ENCODE measurements at regions not wholly inside any gene's neighbourhood (a gene's known extent, or its start where the extent isn't known, plus 50 kb on each side); places are given as distances from the start of the nearest gene placed in this dataset.

GRCh38 chr5:58056546-58056945 is 403.3 kb downstream of the PLK2 start:
- no TSS peak for BruUV-seq (replicated peaks)
- Mint-ChIP-seq H3K27ac (ENCODE audit: unreplicated experiment) (no peak overlapping the region), H3K4me3 (ENCODE audit: unreplicated experiment) (no peak overlapping the region), H3K27me3 (ENCODE audit: insufficient read depth, unreplicated experiment) (no peaks in the 10 kb centered on the region), H3K4me1 (ENCODE audit: low read depth, unreplicated experiment) (no peaks in the 10 kb centered on the region), H3K9me3 (ENCODE audit: unreplicated experiment) (no peaks in the 10 kb centered on the region), H3K36me3 (ENCODE audit: insufficient read depth, unreplicated experiment) (no peaks in the 10 kb centered on the region)
- intact Hi-C loops (cut with micrococcal nuclease; ENCODE audit: unreplicated experiment): no loop called here
- no peaks in the 10 kb centered on the region for H3K4me1 ChIP-seq
- no peaks in the 10 kb centered on the region for H3K36me3 ChIP-seq (ENCODE audit: control insufficient read depth, insufficient read depth, low read length)
- POLR2A ChIA-PET: no interaction called here
- H3K9me3 ChIP-seq: no peaks in the 10 kb centered on the region
- no peak for TF ChIP-seq CTCF (IDR thresholded peaks at IDR 0.05; ENCODE audit: insufficient read depth in 1 of 2, low read depth in 1 of 2, low read length in 1 of 2, severe bottlenecking in 1 of 2, unreplicated experiment in 1 of 2)
- no peak overlapping the region for H3K4me3 ChIP-seq (ENCODE audit: low read depth, low read length)
- no peaks in the 10 kb centered on the region for H3K27me3 ChIP-seq (replicated peaks; ENCODE audit: control insufficient read depth, insufficient read depth, low read length)
- no peak for DNase-seq
- CTCF ChIA-PET: no interaction called here

GRCh38 chr5:58054018-58054417 is 405.9 kb downstream of the PLK2 start:
- Mint-ChIP-seq H3K9me3 (ENCODE audit: unreplicated experiment) (no peaks in the 10 kb centered on the region), H3K4me3 (ENCODE audit: unreplicated experiment) (no peak overlapping the region), H3K4me1 (ENCODE audit: low read depth, unreplicated experiment) (no peaks in the 10 kb centered on the region), H3K27me3 (ENCODE audit: insufficient read depth, unreplicated experiment) (no peaks in the 10 kb centered on the region), H3K27ac (ENCODE audit: unreplicated experiment) (no peak overlapping the region), H3K36me3 (ENCODE audit: insufficient read depth, unreplicated experiment) (no peaks in the 10 kb centered on the region)
- Histone ChIP-seq H3K36me3 (ENCODE audit: control insufficient read depth, insufficient read depth, low read length) (no peaks in the 10 kb centered on the region), H3K4me3 (ENCODE audit: low read depth, low read length) (no peak overlapping the region), H3K27me3 (replicated peaks; ENCODE audit: control insufficient read depth, insufficient read depth, low read length) (no peaks in the 10 kb centered on the region), H3K4me1 (no peaks in the 10 kb centered on the region), H3K9me3 (no peaks in the 10 kb centered on the region)
- ChIA-PET POLR2A (no interaction called here), CTCF (no interaction called here)
- TF ChIP-seq CTCF (IDR thresholded peaks at IDR 0.05; ENCODE audit: insufficient read depth in 1 of 2, low read depth in 1 of 2, low read length in 1 of 2, severe bottlenecking in 1 of 2, unreplicated experiment in 1 of 2): no peak
- no peak for DNase-seq
- BruUV-seq (replicated peaks): no TSS peak
- intact Hi-C loops (cut with micrococcal nuclease; ENCODE audit: unreplicated experiment): no loop called here

- H3K27me3 Mint-ChIP-seq (ENCODE audit: insufficient read depth, unreplicated experiment): no peaks in the 10 kb centered on the region
- Histone ChIP-seq H3K9me3 (0 out of 2 replicates have a peak, but pooled peaks cover 6% of the 10 kb centered on the region), H3K4me3 (ENCODE audit: low read depth, low read length) (no peak overlapping the region), H3K4me1 (no peaks in the 10 kb centered on the region), H3K27me3 (replicated peaks; ENCODE audit: control insufficient read depth, insufficient read depth, low read length) (no peaks in the 10 kb centered on the region), H3K36me3 (ENCODE audit: control insufficient read depth, insufficient read depth, low read length) (no peaks in the 10 kb centered on the region)
- POLR2A ChIA-PET: no interaction called here
- no peaks in the 10 kb centered on the region for H3K36me3 Mint-ChIP-seq (ENCODE audit: insufficient read depth, unreplicated experiment)
- peaks cover 6% of the 10 kb centered on the region for H3K4me1 Mint-ChIP-seq (ENCODE audit: low read depth, unreplicated experiment)
- intact Hi-C loops (cut with micrococcal nuclease; ENCODE audit: unreplicated experiment): no loop called here
- no peak for TF ChIP-seq CTCF (IDR thresholded peaks at IDR 0.05; ENCODE audit: insufficient read depth in 1 of 2, low read depth in 1 of 2, low read length in 1 of 2, severe bottlenecking in 1 of 2, unreplicated experiment in 1 of 2)
- no peak overlapping the region for H3K27ac Mint-ChIP-seq (ENCODE audit: unreplicated experiment)
- no TSS peak for BruUV-seq (replicated peaks)
- CTCF ChIA-PET: no interaction called here
- DNase-seq: no peak
- no peaks in the 10 kb centered on the region for H3K9me3 Mint-ChIP-seq (ENCODE audit: unreplicated experiment)
- no peak overlapping the region for H3K4me3 Mint-ChIP-seq (ENCODE audit: unreplicated experiment)
These were observed 410.9 kb downstream of the PLK2 start for GRCh38 chr5:58048954-58049353.
